HG03378 (cell line): ENCODE measurements at regions not wholly inside any gene's neighbourhood (a gene's known extent, or its start where the extent isn't known, plus 50 kb on each side); places are given as distances from the start of the nearest gene placed in this dataset.

Experiments used
- ATAC-seq: cut with Tn5 transposase; IDR thresholded peaks from one replicate; pipeline ENCODE4 v1.9.1; 2021; ENCODE audit warnings: mild to moderate bottlenecking, moderate library complexity; ENCODE audit not compliant: unreplicated experiment

- ATAC-seq: no peak
Measured at GRCh38 chr6:102571236-102571908, 1177.9 kb downstream of the GRIK2 start.

GRCh38 chr6:102562713-102563112, 1169.2 kb downstream of the GRIK2 start:
- no peak for ATAC-seq

GRCh38 chr6:102553214-102553613, 1159.7 kb downstream of the GRIK2 start:
- no peak for ATAC-seq

- ATAC-seq: no peak
Measured at GRCh38 chr6:102549221-102549874, 1155.8 kb downstream of the GRIK2 start.

GRCh38 chr6:102525336-102525735, 1131.8 kb downstream of the GRIK2 start:
- ATAC-seq: no peak

- no peak for ATAC-seq
Measured at GRCh38 chr6:102520966-102521365, 1127.5 kb downstream of the GRIK2 start.

GRCh38 chr6:102517506-102517905, 1124.0 kb downstream of the GRIK2 start:
- ATAC-seq: no peak

GRCh38 chr6:102501615-102502014, 1108.1 kb downstream of the GRIK2 start:
- ATAC-seq: peak; percentile 85

GRCh38 chr6:102494808-102495207, 1101.3 kb downstream of the GRIK2 start:
- no peak for ATAC-seq

- no peak for ATAC-seq
Measured at GRCh38 chr6:102493485-102493884, 1100.0 kb downstream of the GRIK2 start.

GRCh38 chr6:102488729-102489128, 1095.2 kb downstream of the GRIK2 start:
- ATAC-seq: no peak

GRCh38 chr6:102485480-102485879, 1092.0 kb downstream of the GRIK2 start:
- ATAC-seq: no peak

GRCh38 chr6:102474041-102474807, 1080.7 kb downstream of the GRIK2 start:
- no peak for ATAC-seq

GRCh38 chr6:102458990-102459389, 1065.5 kb downstream of the GRIK2 start:
- no peak for ATAC-seq

- no peak for ATAC-seq
Measured at GRCh38 chr6:102438171-102438570, 1044.7 kb downstream of the GRIK2 start.

GRCh38 chr6:102417368-102417998, 1024.0 kb downstream of the GRIK2 start:
- no peak for ATAC-seq

- no peak for ATAC-seq
Measured at GRCh38 chr6:102415891-102416290, 1022.4 kb downstream of the GRIK2 start.

- no peak for ATAC-seq
Measured at GRCh38 chr6:102411796-102412195, 1018.3 kb downstream of the GRIK2 start.

GRCh38 chr6:102407886-102408741, 1014.6 kb downstream of the GRIK2 start:
- no peak for ATAC-seq

- no peak for ATAC-seq
Measured at GRCh38 chr6:102405860-102406259, 1012.4 kb downstream of the GRIK2 start.
